ENCODE measurements at regions not wholly inside any gene's neighbourhood (a gene's known extent, or its start where the extent isn't known, plus 50 kb on each side); places are given as distances from the start of the nearest gene placed in this dataset.
"Not testable (repeated sequence)": the region's sequence is repeated elsewhere in the genome, so short reads cannot be mapped to it uniquely, and the experiment has no call there.

- not testable (repeated sequence) for TF ChIP-seq CTCF (conservative IDR thresholded peaks at IDR 0.05; ENCODE audit: low read length); EZH2phosphoT487 (IDR thresholded peaks at IDR 0.05; ENCODE audit: borderline replicate concordance)
Observed at GRCh38 chr12:31179627-31180237, 106.1 kb downstream of the DDX11 start.
